CD14-positive monocyte (primary cell): ENCODE measurements at regions not wholly inside any gene's neighbourhood (a gene's known extent, or its start where the extent isn't known, plus 50 kb on each side); places are given as distances from the start of the nearest gene placed in this dataset.

Experiments
- DNase-seq, 3 donors: peaks; one replicate each; pipeline ENCODE4 v3.0.0-alpha.2; 2011 to 2022
- H2AFZ ChIP-seq: 2 replicates; pipeline ENCODE4 v1.6.0; 2012; ENCODE audit warnings: mild to moderate bottlenecking, low read depth, low read length, inconsistent platforms; ENCODE audit not compliant: insufficient read depth, poor library complexity, severe bottlenecking
- H3K27ac ChIP-seq, 2 donors: 1 replicate in 1 of 2; 2 replicates in 1 of 2; pipeline ENCODE4 v1.5.1; 2012 to 2013; ENCODE audit warnings: low read length in 2 of 2, control low read depth in 1 of 2, inconsistent platforms in 1 of 2, low read depth in 1 of 2, mild to moderate bottlenecking in 1 of 2
- H3K27me3 ChIP-seq, 2 donors: one replicate each; pipeline versions ENCODE4 v1.6.0 to v1.6.1; 2011 to 2013; ENCODE audit warnings: low read length in 2 of 2; ENCODE audit not compliant: control insufficient read depth in 2 of 2, insufficient read depth in 2 of 2
- H3K36me3 ChIP-seq, 2 donors: replicated peaks in 1 of 2; 1 replicate in 1 of 2; 2 replicates in 1 of 2; pipeline versions ENCODE4 v1.5.1 to v1.6.1; 2012 to 2013; ENCODE audit warnings: low read length in 2 of 2, control low read depth in 1 of 2, inconsistent platforms in 1 of 2, mild to moderate bottlenecking in 1 of 2; ENCODE audit not compliant: insufficient read depth in 2 of 2, control insufficient read depth in 1 of 2
- H3K4me1 ChIP-seq, 2 donors: 1 replicate in 1 of 2; 2 replicates in 1 of 2; pipeline versions ENCODE4 v1.5.1 to v1.6.1; 2012 to 2013; ENCODE audit warnings: low read length in 2 of 2, control low read depth in 1 of 2, inconsistent platforms in 1 of 2, mild to moderate bottlenecking in 1 of 2, moderate library complexity in 1 of 2; ENCODE audit not compliant: insufficient read depth in 2 of 2, control insufficient read depth in 1 of 2
- H3K4me2 ChIP-seq: replicated peaks from 2 replicates; pipeline ENCODE3; 2012; ENCODE audit warnings: low read length, moderate library complexity, mild to moderate bottlenecking; ENCODE audit not compliant: poor library complexity, severe bottlenecking; ENCODE audit errors: extremely low read depth
- H3K4me3 ChIP-seq, 3 experiments: fragments of 200-600 bp in 1 of 3; sonication (generic) in 1 of 3; replicated peaks in 1 of 3; 1 replicate in 2 of 3; 2 replicates in 1 of 3; pipeline ENCODE4 v1.5.1; 2011 to 2013; ENCODE audit warnings: low read length in 3 of 3, mild to moderate bottlenecking in 3 of 3, control low read depth in 2 of 3, low read depth in 2 of 3, inconsistent platforms in 1 of 3, moderate library complexity in 1 of 3
- H3K79me2 ChIP-seq: 2 replicates; pipeline ENCODE4 v1.6.0; 2012; ENCODE audit warnings: mild to moderate bottlenecking, control low read depth, inconsistent platforms, low read length, moderate library complexity; ENCODE audit not compliant: insufficient read depth
- H3K9ac ChIP-seq: 2 replicates; pipeline ENCODE4 v1.6.0; 2017; ENCODE audit warnings: low read length, mild to moderate bottlenecking; ENCODE audit not compliant: insufficient read depth, poor library complexity, severe bottlenecking
- H3K9me3 ChIP-seq, 2 donors: replicated peaks in 1 of 2; 1 replicate in 1 of 2; 2 replicates in 1 of 2; pipeline versions ENCODE4 v1.5.1 to v1.6.1; 2012 to 2013; ENCODE audit warnings: low read length in 2 of 2, control low read depth in 1 of 2; ENCODE audit not compliant: control insufficient read depth in 1 of 2, insufficient read depth in 1 of 2
- H4K20me1 ChIP-seq: 2 replicates; pipeline ENCODE4 v1.6.0; 2012; ENCODE audit warnings: mild to moderate bottlenecking, low read length, control low read depth, moderate library complexity; ENCODE audit not compliant: insufficient read depth
- H3K27ac Mint-ChIP-seq, 7 donors: one replicate each; pipeline ENCODE4 v1.8.0; 2020; ENCODE audit warnings: mild to moderate bottlenecking in 7 of 7, mixed read lengths in 7 of 7, moderate library complexity in 6 of 7, inconsistent platforms in 2 of 7
- H3K27me3 Mint-ChIP-seq, 3 donors: one replicate each; pipeline ENCODE4 v1.8.0; 2021 to 2022; ENCODE audit warnings: low read depth in 3 of 3, mild to moderate bottlenecking in 3 of 3, mixed read lengths in 3 of 3, moderate library complexity in 3 of 3, inconsistent platforms in 1 of 3
- H3K36me3 Mint-ChIP-seq, 2 donors: one replicate each; pipeline ENCODE4 v1.8.0; 2020; ENCODE audit warnings: mixed read lengths in 2 of 2, inconsistent platforms in 1 of 2, mild to moderate bottlenecking in 1 of 2
- H3K4me1 Mint-ChIP-seq: one replicate; pipeline ENCODE4 v1.8.0; 2020; ENCODE audit warnings: mild to moderate bottlenecking, mixed read lengths
- H3K4me3 Mint-ChIP-seq, 2 donors: one replicate each; pipeline ENCODE4 v1.8.0; 2020; ENCODE audit warnings: mild to moderate bottlenecking in 2 of 2, mixed read lengths in 2 of 2, moderate library complexity in 1 of 2
- H3K9me3 Mint-ChIP-seq, 7 donors: one replicate each; pipeline ENCODE4 v1.8.0; 2020 to 2022; ENCODE audit warnings: mixed read lengths in 7 of 7, mild to moderate bottlenecking in 6 of 7, moderate library complexity in 6 of 7, inconsistent platforms in 2 of 7
- WGBS: methylation state at CpG from one replicate; pipeline ENCODE4 v1.1.5; 2013; ENCODE audit warnings: missing lambda C conversion rate; ENCODE audit not compliant: insufficient coverage; 5-methylcytosine and 5-hydroxymethylcytosine counted together
- intact Hi-C, 2 donors: fragments of 100-400 bp; cut with micrococcal nuclease; formaldehyde crosslinking; loops; one replicate each; pipeline versions ENCODE4 v1.15.0 to v1.15.1; 2023
- TF ChIP-seq, protein P1 (sequence below): fragments of 200-600 bp; IDR thresholded peaks from one replicate; pipeline ENCODE4 v1.8.0; 2022; ENCODE audit warnings: antibody characterized with exemption, mild to moderate bottlenecking

DNA sequence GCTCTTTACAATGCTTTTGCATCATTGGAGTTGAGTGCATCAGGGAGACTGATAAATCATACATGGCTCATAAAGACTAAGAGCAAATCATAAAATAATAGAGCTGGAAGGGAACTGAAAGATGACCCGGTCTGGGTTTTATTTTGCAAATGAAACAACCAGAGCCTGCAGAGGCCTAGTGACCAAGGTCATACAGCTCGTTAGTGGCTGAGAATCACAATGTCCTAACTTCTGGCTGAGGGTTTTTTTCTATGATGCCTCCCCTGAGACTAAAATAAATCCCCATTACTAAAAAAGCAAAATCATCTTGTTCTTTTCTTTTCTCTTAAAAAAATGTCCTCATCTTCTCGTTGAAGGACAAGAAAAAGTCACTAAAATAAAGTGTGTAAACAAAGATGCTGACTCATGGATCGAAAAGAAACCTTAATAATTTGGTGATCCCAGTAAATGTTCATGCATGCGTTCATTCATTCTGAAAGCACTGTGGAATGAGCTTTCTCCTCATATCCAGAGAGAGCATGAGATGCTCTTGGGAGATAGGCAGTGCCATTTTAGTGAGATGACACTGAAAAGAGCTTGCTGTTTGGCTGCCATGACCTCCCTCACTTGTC, 107.8 kb upstream of the PHYHIPL start:
- Histone ChIP-seq H3K27me3 (no peaks in the 10 kb centered on the region), H3K4me1 (no peaks in the 10 kb centered on the region), H3K4me2 (no peak overlapping the region), H4K20me1 (no peaks in the 10 kb centered on the region), H2AFZ (no peak overlapping the region), H3K36me3 (no peaks in the 10 kb centered on the region), H3K27ac (no peak overlapping the region), H3K4me3 (no peak overlapping the region), H3K9me3 (no peaks in the 10 kb centered on the region), H3K79me2 (no peaks in the 10 kb centered on the region), H3K9ac (no peak overlapping the region)
- H3K36me3 Mint-ChIP-seq: no peaks in the 10 kb centered on the region
- H3K4me3 Mint-ChIP-seq: no peak overlapping the region
- no peaks in the 10 kb centered on the region for H3K4me1 Mint-ChIP-seq
- H3K9me3 Mint-ChIP-seq: peaks cover 0 to 9% (median 3%) of the 10 kb centered on the region in 7 donors
- no peak for DNase-seq
- H3K27me3 Mint-ChIP-seq: peaks cover 0 to 1% (median 0%) of the 10 kb centered on the region in 3 donors
- H3K27ac Mint-ChIP-seq: no peak overlapping the region
- intact Hi-C loops: no loop called here
- WGBS: 59% methylated on average over 2 of the region's 5 CpGs
- TF ChIP-seq, protein P1, sequence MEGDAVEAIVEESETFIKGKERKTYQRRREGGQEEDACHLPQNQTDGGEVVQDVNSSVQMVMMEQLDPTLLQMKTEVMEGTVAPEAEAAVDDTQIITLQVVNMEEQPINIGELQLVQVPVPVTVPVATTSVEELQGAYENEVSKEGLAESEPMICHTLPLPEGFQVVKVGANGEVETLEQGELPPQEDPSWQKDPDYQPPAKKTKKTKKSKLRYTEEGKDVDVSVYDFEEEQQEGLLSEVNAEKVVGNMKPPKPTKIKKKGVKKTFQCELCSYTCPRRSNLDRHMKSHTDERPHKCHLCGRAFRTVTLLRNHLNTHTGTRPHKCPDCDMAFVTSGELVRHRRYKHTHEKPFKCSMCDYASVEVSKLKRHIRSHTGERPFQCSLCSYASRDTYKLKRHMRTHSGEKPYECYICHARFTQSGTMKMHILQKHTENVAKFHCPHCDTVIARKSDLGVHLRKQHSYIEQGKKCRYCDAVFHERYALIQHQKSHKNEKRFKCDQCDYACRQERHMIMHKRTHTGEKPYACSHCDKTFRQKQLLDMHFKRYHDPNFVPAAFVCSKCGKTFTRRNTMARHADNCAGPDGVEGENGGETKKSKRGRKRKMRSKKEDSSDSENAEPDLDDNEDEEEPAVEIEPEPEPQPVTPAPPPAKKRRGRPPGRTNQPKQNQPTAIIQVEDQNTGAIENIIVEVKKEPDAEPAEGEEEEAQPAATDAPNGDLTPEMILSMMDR: no peak

DNA sequence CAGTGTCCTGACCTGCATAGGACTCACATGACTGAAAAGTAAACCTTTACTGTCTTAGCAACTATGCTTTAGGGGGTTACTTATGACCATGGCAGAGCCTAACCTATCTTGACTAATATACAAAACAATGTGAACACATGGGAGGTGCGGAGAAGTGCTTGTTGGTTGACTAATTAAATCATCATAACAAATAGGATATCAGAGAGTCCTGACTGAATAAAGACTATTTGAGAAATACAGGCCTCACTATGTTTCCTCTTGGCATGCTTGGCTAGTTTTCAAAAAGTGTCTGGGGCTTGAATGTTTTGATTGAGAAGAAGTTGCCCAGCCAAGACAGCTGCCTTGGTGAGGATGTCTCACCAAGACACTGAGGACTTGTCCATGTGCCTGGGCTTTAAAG, 104.4 kb upstream of the PHYHIPL start:
- H3K79me2 ChIP-seq: no peaks in the 10 kb centered on the region
- no CpG with 5 or more reads among the region's 1 CpG for whole genome bisulfite sequencing
- no peak overlapping the region for H3K9ac ChIP-seq
- no peaks in the 10 kb centered on the region for H4K20me1 ChIP-seq
- no peaks in the 10 kb centered on the region for H3K36me3 ChIP-seq
- no peak for DNase-seq
- Mint-ChIP-seq H3K4me1 (no peaks in the 10 kb centered on the region), H3K9me3 (peaks cover 0 to 3% (median 0%) of the 10 kb centered on the region in 7 donors), H3K27ac (no peak overlapping the region), H3K36me3 (no peaks in the 10 kb centered on the region), H3K4me3 (no peak overlapping the region), H3K27me3 (no peaks in the 10 kb centered on the region)
- H3K9me3 ChIP-seq: no peaks in the 10 kb centered on the region
- H3K27me3 ChIP-seq: no peaks in the 10 kb centered on the region
- intact Hi-C loops: no loop called here
- no peak overlapping the region for H3K4me3 ChIP-seq
- H3K27ac ChIP-seq: no peak overlapping the region
- no peak overlapping the region for H2AFZ ChIP-seq
- TF ChIP-seq, protein P1: no peak
- H3K4me2 ChIP-seq: no peak overlapping the region
- no peaks in the 10 kb centered on the region for H3K4me1 ChIP-seq
